ENCODE measurements at regions not wholly inside any gene's neighbourhood (a gene's known extent, or its start where the extent isn't known, plus 50 kb on each side); places are given as distances from the start of the nearest gene placed in this dataset.

GRCh38 chr6:113679051-113679450, 178.1 kb upstream of the MARCKS start:
- TF ChIP-seq TAF1 (IDR thresholded peaks at IDR 0.05; ENCODE audit: borderline replicate concordance, insufficient read depth, low read length) = no peak
- TF ChIP-seq, protein P1, sequence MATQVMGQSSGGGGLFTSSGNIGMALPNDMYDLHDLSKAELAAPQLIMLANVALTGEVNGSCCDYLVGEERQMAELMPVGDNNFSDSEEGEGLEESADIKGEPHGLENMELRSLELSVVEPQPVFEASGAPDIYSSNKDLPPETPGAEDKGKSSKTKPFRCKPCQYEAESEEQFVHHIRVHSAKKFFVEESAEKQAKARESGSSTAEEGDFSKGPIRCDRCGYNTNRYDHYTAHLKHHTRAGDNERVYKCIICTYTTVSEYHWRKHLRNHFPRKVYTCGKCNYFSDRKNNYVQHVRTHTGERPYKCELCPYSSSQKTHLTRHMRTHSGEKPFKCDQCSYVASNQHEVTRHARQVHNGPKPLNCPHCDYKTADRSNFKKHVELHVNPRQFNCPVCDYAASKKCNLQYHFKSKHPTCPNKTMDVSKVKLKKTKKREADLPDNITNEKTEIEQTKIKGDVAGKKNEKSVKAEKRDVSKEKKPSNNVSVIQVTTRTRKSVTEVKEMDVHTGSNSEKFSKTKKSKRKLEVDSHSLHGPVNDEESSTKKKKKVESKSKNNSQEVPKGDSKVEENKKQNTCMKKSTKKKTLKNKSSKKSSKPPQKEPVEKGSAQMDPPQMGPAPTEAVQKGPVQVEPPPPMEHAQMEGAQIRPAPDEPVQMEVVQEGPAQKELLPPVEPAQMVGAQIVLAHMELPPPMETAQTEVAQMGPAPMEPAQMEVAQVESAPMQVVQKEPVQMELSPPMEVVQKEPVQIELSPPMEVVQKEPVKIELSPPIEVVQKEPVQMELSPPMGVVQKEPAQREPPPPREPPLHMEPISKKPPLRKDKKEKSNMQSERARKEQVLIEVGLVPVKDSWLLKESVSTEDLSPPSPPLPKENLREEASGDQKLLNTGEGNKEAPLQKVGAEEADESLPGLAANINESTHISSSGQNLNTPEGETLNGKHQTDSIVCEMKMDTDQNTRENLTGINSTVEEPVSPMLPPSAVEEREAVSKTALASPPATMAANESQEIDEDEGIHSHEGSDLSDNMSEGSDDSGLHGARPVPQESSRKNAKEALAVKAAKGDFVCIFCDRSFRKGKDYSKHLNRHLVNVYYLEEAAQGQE (IDR thresholded peaks at IDR 0.05; ENCODE audit: insufficient read depth in 1 of 2, low read depth in 2 of 2, low read length in 2 of 2) = no peak
